ENCODE measurements at regions not wholly inside any gene's neighbourhood (a gene's known extent, or its start where the extent isn't known, plus 50 kb on each side); places are given as distances from the start of the nearest gene placed in this dataset.
A peak's percentile ranks its signal among the peaks of the same experiment; 100 is the strongest.

- no peak for DNase-seq (ENCODE audit: low spot score)
Observed at GRCh38 chr7:130996205-130996832, 262.3 kb upstream of the KLF14 start.

- no peak for DNase-seq (ENCODE audit: low spot score)
Observed at GRCh38 chr7:130996833-130997231, 262.8 kb upstream of the KLF14 start.

GRCh38 chr7:130998993-130999602 is 265.1 kb upstream of the KLF14 start:
- DNase-seq (ENCODE audit: low spot score) = no peak

DNA sequence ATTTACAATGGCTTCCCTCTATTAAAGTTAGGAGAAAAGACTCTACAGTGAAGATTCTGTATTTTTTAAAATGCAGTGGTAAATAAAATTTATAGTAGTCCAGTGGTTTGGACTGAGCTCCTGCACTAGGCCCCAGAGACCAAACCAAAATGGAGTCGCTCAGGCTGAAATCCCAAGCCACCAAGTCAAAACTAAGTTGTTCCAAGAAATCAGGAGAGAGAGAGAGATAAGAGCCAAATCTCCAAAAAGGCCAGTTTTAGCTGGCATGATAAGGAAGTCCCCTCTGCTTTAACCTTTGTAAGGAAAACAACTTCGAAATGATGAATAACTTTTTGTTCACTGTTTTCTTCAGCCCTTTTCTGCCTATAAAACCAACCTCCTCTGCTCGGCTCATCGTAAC is 265.9 kb upstream of the KLF14 start:
- DNase-seq (ENCODE audit: low spot score) = no peak

DNA sequence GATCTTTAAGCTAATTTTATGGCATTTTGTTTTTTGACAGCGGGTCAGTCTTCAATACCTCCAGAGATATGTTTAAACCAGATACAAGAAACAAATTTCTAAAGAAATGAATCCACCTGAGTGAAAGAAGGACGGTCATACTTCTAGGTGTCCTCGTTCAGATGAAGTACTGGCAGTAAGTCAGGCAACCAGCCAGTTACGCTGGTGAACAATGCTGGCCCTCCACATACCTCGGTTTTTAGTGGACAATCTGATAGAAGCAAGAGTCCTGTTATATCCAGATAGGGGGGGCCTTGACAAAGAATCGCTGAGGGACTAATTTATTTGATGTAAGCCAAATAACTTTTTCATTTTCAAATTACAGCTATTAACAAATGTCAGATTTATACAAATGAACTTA is 266.4 kb upstream of the KLF14 start:
- DNase-seq (ENCODE audit: low spot score) = no peak

GRCh38 chr7:131000873-131001272 is 266.9 kb upstream of the KLF14 start:
- DNase-seq (ENCODE audit: low spot score) = no peak

GRCh38 chr7:131002600-131002999 is 268.6 kb upstream of the KLF14 start:
- DNase-seq (ENCODE audit: low spot score) = no peak

- no peak for DNase-seq (ENCODE audit: low spot score)
Observed at GRCh38 chr7:131003634-131004033, 269.6 kb upstream of the KLF14 start.

GRCh38 chr7:131004371-131004770 is 270.4 kb upstream of the KLF14 start:
- DNase-seq (ENCODE audit: low spot score) = no peak

DNA sequence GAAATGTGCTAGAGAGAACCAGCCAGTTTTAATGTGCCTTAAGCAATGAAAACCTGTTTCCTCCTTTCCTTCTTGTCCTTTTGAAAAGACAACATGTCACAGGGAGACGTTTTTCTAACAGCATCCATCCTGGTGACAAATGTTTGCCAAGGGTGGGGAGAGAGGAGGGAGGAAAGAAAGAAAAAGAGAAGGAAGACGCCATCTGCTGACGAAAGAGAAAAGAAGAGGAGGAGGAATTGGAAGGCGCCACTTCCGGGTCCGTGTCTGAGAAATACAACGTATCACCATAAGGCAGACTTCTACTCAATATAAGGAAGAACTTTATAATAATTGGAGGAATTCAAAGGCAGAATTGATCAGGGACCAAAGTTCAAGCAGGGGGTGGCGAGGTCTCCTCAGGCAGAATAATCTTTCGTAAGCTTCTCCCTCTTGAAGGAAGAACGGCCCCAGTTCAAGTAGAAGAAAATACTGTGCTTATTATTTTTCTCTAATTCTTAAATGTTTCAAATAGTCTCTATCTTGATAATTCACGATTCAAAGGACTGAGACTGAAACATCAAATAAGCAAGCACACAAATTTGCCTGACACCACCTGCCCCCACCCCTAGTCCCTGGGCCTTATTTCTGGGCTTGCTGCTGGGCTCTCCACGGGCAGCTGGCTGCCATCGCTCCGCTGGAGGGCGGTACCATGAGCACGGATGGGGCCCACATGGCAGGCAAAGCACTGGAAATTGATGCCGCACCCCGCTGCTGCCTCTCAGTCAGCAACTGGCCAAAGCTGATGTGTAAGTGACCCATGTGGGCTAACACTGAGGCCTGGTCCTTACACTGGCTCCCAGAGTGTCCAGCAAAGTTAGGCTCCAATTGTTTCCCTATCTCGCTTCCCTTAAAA is 273.7 kb upstream of the KLF14 start:
- DNase-seq (ENCODE audit: low spot score) = peak; percentile 79

- no peak for DNase-seq (ENCODE audit: low spot score)
Observed at GRCh38 chr7:131008840-131009711, 275.1 kb upstream of the KLF14 start.

GRCh38 chr7:131010029-131010716 is 276.2 kb upstream of the KLF14 start:
- DNase-seq (ENCODE audit: low spot score) = no peak

- no peak for DNase-seq (ENCODE audit: low spot score)
Observed at GRCh38 chr7:131010717-131011431, 276.9 kb upstream of the KLF14 start.

DNA sequence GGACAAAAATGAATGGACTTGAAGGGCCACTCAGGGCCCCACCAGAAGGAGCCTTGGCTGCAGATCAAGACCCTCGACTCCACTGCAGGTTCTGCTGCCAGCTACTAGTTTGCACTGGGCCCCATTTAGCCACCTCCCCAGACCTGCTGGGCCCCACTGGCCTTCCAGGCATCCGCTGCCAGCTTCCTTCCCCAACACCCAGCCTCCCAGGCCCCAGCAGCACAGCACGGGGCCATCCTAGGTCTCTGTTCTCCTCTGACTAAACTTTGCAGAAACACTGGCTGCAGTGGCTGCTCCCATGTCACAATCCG is 277.4 kb upstream of the KLF14 start:
- peak; percentile 72 for DNase-seq (ENCODE audit: low spot score)

GRCh38 chr7:131011976-131012375 is 278.0 kb upstream of the KLF14 start:
- no peak for DNase-seq (ENCODE audit: low spot score)

DNA sequence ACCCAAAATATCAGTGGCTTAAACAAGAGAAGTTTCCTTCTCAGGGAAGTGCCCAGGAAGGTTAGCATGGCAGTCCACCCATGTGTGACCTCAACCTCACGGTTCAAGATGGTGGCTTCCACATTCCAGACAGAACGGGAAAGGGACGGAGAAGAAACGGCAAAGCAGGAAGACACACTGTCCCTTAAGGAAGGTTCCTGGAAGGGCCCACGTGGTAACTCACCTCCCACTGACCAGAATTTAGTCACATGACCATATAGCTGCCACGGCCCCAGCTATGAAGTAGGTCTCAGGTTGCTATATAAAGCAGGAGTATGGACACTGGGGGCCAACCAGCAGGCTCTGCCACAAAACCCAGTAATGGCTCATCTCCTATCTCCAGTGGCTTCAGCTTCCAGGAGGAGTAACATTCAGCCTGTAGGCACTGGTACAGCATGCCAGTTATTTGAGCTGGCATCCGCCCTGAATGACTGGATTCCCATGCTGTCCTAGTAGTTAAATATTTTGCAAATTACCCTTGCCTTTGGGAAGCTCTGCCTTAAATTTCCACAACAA is 278.5 kb upstream of the KLF14 start:
- no peak for DNase-seq (ENCODE audit: low spot score)

DNA sequence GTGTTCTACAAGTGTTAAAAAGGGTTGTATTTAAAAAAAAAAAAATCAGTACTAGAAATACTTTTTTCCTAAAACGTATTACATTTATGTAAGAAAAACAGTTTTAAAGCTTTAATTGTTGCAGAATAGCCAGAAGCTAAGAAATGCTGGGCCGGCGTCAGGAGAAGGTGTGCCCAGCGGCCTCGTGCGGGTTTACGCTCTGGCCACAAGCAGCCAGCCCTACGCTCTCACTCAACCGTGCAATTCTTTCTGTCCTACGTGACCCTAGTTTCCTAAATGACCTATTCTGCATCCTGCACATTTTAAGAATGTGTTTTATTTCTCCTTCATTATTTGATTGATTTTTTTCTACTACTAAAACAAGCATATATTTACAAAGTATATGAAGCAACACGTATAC is 279.7 kb upstream of the KLF14 start:
- no peak for DNase-seq (ENCODE audit: low spot score)

DNA sequence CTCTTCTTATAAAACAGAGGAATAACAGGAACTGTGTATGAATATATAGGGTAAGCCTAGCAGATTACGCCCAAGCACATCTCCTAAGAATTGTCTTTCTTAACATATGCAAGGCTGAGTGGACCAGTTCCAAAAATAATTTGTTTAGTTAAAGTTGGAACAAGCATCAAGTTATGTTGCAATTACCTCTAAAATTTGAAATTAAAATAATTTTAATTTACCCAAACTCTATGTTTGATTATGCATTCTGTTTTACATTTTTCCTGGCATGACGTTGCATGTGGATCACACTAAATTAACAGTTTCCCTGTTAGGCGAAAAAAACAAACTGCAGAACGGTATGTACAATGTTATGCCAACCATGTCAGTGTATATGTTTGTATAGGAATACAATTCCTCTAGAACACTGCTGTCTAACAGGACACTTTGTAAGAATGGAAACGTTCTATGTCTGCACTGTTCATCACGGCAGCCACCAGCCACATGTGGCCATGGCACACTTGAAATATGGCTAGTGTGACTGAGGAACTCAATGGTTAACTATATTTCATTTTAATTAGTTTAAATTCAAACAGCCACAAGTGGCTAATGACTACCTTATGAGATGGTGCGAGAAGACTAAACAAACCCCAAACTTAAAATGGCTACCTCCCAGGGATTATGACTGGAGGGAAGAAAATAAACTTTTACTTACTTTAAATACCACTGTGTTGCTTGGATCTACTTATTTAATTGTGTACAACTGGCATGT is 281.1 kb upstream of the KLF14 start:
- DNase-seq (ENCODE audit: low spot score) = no peak

DNA sequence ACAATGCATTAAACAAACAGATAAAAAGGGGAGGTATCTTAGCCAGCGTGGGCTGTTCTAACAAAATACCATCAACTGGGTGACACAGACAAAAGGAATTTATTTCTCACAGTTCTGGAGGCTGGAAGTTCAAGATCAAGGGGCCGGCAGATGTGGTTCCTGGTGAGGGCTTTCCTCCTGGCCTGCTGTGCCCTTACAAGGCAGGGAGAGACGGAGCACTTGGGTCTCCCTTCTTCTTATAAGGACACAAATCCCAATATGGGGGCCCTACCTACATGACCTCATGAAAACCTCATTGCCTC is 281.6 kb upstream of the KLF14 start:
- no peak for DNase-seq (ENCODE audit: low spot score)

GRCh38 chr7:131016230-131016629 is 282.2 kb upstream of the KLF14 start:
- no peak for DNase-seq (ENCODE audit: low spot score)

Data from globus pallidus (tissue), 1 donor.